Activated T-cell treated with anti-CD3 and anti-CD28 coated beads, Interleukin-2, amount 50 U/mL, for 4 hours (primary cell): ENCODE measurements at regions not wholly inside any gene's neighbourhood (a gene's known extent, or its start where the extent isn't known, plus 50 kb on each side); places are given as distances from the start of the nearest gene placed in this dataset.

Experiments used
- ATAC-seq, 2 donors: fragments of 200-7000 bp; cut with Tn5 transposase; one replicate each; pipeline ENCODE4 v1.10.0; 2021
- DNase-seq: peaks from one replicate; pipeline ENCODE4 v3.0.0-alpha.2; 2020
- H3K27me3 Mint-ChIP-seq: one replicate; pipeline ENCODE4 v1.8.0; 2021; ENCODE audit warnings: low read depth, mixed read lengths
- H3K36me3 Mint-ChIP-seq: one replicate; pipeline ENCODE4 v1.8.0; 2022; ENCODE audit warnings: mixed read lengths; ENCODE audit not compliant: insufficient read depth
- H3K4me1 Mint-ChIP-seq: one replicate; pipeline ENCODE4 v1.8.0; 2021; ENCODE audit warnings: low read depth, mixed read lengths
- H3K4me3 Mint-ChIP-seq: one replicate; pipeline ENCODE4 v1.8.0; 2021; ENCODE audit warnings: mild to moderate bottlenecking, moderate library complexity, mixed read lengths
- H3K9me3 Mint-ChIP-seq: one replicate; pipeline ENCODE4 v1.8.0; 2021; ENCODE audit warnings: mixed read lengths

- DNase-seq: no peak
- Mint-ChIP-seq H3K27me3 (no peaks in the 10 kb centered on the region), H3K4me3 (no peak overlapping the region), H3K9me3 (peaks cover 4% of the 10 kb centered on the region), H3K36me3 (no peaks in the 10 kb centered on the region), H3K4me1 (no peaks in the 10 kb centered on the region)
- no peak for ATAC-seq
Measured at GRCh38 chr13:58823701-58824100, 1192.2 kb downstream of the PCDH17 start.

GRCh38 chr13:58827904-58828303 is 1196.4 kb downstream of the PCDH17 start:
- Mint-ChIP-seq H3K9me3 (peaks cover 8% of the 10 kb centered on the region), H3K4me3 (no peak overlapping the region), H3K4me1 (no peaks in the 10 kb centered on the region), H3K27me3 (no peaks in the 10 kb centered on the region), H3K36me3 (no peaks in the 10 kb centered on the region)
- DNase-seq: no peak
- ATAC-seq: no peak

- H3K4me3 Mint-ChIP-seq: no peak overlapping the region
- H3K27me3 Mint-ChIP-seq: no peaks in the 10 kb centered on the region
- H3K4me1 Mint-ChIP-seq: no peaks in the 10 kb centered on the region
- H3K9me3 Mint-ChIP-seq: peaks cover 8% of the 10 kb centered on the region
- no peak for DNase-seq
- no peaks in the 10 kb centered on the region for H3K36me3 Mint-ChIP-seq
- no peak for ATAC-seq
Measured at GRCh38 chr13:58830841-58831240, 1199.3 kb downstream of the PCDH17 start.

GRCh38 chr13:58838615-58839014 is 1207.1 kb downstream of the PCDH17 start:
- Mint-ChIP-seq H3K4me3 (no peak overlapping the region), H3K4me1 (no peaks in the 10 kb centered on the region)

GRCh38 chr13:58843071-58843470 is 1211.5 kb downstream of the PCDH17 start:
- H3K4me1 Mint-ChIP-seq: no peaks in the 10 kb centered on the region
- no peak for DNase-seq
- ATAC-seq: no peak
- no peaks in the 10 kb centered on the region for H3K27me3 Mint-ChIP-seq
- no peaks in the 10 kb centered on the region for H3K36me3 Mint-ChIP-seq
- H3K9me3 Mint-ChIP-seq: peaks cover 28% of the 10 kb centered on the region
- no peak overlapping the region for H3K4me3 Mint-ChIP-seq

More at GRCh38 chr13:58838615-58839014, 1207.1 kb downstream of the PCDH17 start:
- no peaks in the 10 kb centered on the region for H3K27me3 Mint-ChIP-seq
- no peak for DNase-seq
- H3K36me3 Mint-ChIP-seq: no peaks in the 10 kb centered on the region
- H3K9me3 Mint-ChIP-seq: peaks cover 14% of the 10 kb centered on the region
- ATAC-seq: no peak

GRCh38 chr13:58843567-58843966 is 1212.0 kb downstream of the PCDH17 start:
- no peak overlapping the region for H3K4me3 Mint-ChIP-seq
- no peaks in the 10 kb centered on the region for H3K27me3 Mint-ChIP-seq
- H3K4me1 Mint-ChIP-seq: no peaks in the 10 kb centered on the region
- DNase-seq: no peak
- peaks cover 31% of the 10 kb centered on the region for H3K9me3 Mint-ChIP-seq
- ATAC-seq: no peak
- no peaks in the 10 kb centered on the region for H3K36me3 Mint-ChIP-seq

GRCh38 chr13:58850161-58850560 is 1218.6 kb downstream of the PCDH17 start:
- ATAC-seq (no peak), DNase-seq (no peak)
- H3K27me3 Mint-ChIP-seq: no peaks in the 10 kb centered on the region
- H3K36me3 Mint-ChIP-seq: no peaks in the 10 kb centered on the region
- no peaks in the 10 kb centered on the region for H3K4me1 Mint-ChIP-seq
- H3K4me3 Mint-ChIP-seq: no peak overlapping the region
- H3K9me3 Mint-ChIP-seq: peaks cover 8% of the 10 kb centered on the region

GRCh38 chr13:58852076-58852475 is 1220.5 kb downstream of the PCDH17 start:
- no peak for DNase-seq

GRCh38 chr13:58855283-58855682 is 1223.7 kb downstream of the PCDH17 start:
- no peaks in the 10 kb centered on the region for H3K4me1 Mint-ChIP-seq
- no peaks in the 10 kb centered on the region for H3K36me3 Mint-ChIP-seq

More at GRCh38 chr13:58852076-58852475, 1220.5 kb downstream of the PCDH17 start:
- no peaks in the 10 kb centered on the region for H3K4me1 Mint-ChIP-seq
- no peaks in the 10 kb centered on the region for H3K36me3 Mint-ChIP-seq
- H3K9me3 Mint-ChIP-seq: peaks cover 9% of the 10 kb centered on the region
- no peak overlapping the region for H3K4me3 Mint-ChIP-seq
- no peaks in the 10 kb centered on the region for H3K27me3 Mint-ChIP-seq
- ATAC-seq: no peak

GRCh38 chr13:58858870-58859371 is 1227.4 kb downstream of the PCDH17 start:
- no peak for ATAC-seq
- Mint-ChIP-seq H3K36me3 (no peaks in the 10 kb centered on the region), H3K4me1 (no peaks in the 10 kb centered on the region), H3K27me3 (no peaks in the 10 kb centered on the region), H3K4me3 (no peak overlapping the region), H3K9me3 (peaks cover 4% of the 10 kb centered on the region)
- no peak for DNase-seq

More at GRCh38 chr13:58855283-58855682, 1223.7 kb downstream of the PCDH17 start:
- Mint-ChIP-seq H3K4me3 (no peak overlapping the region), H3K27me3 (no peaks in the 10 kb centered on the region), H3K9me3 (peaks cover 9% of the 10 kb centered on the region)
- DNase-seq: no peak
- no peak for ATAC-seq

GRCh38 chr13:58865286-58865685 is 1233.7 kb downstream of the PCDH17 start:
- ATAC-seq (no peak), DNase-seq (no peak)
- Mint-ChIP-seq H3K36me3 (no peaks in the 10 kb centered on the region), H3K9me3 (peaks cover 9% of the 10 kb centered on the region), H3K27me3 (no peaks in the 10 kb centered on the region), H3K4me1 (no peaks in the 10 kb centered on the region), H3K4me3 (no peak overlapping the region)

GRCh38 chr13:58869566-58869965 is 1238.0 kb downstream of the PCDH17 start:
- Mint-ChIP-seq H3K9me3 (peaks cover 14% of the 10 kb centered on the region), H3K36me3 (no peaks in the 10 kb centered on the region), H3K4me1 (no peaks in the 10 kb centered on the region), H3K27me3 (no peaks in the 10 kb centered on the region), H3K4me3 (no peak overlapping the region)
- ATAC-seq (no peak), DNase-seq (no peak)

GRCh38 chr13:58876473-58876872 is 1244.9 kb downstream of the PCDH17 start:
- Mint-ChIP-seq H3K36me3 (no peaks in the 10 kb centered on the region), H3K9me3 (peaks cover 10% of the 10 kb centered on the region), H3K4me3 (no peak overlapping the region), H3K27me3 (no peaks in the 10 kb centered on the region), H3K4me1 (no peaks in the 10 kb centered on the region)
- ATAC-seq: no peak
- no peak for DNase-seq

GRCh38 chr13:58879114-58879513 is 1247.6 kb downstream of the PCDH17 start:
- H3K9me3 Mint-ChIP-seq: peaks cover 10% of the 10 kb centered on the region
- no peaks in the 10 kb centered on the region for H3K36me3 Mint-ChIP-seq
- DNase-seq (no peak), ATAC-seq (no peak)
- no peak overlapping the region for H3K4me3 Mint-ChIP-seq
- H3K4me1 Mint-ChIP-seq: no peaks in the 10 kb centered on the region
- H3K27me3 Mint-ChIP-seq: no peaks in the 10 kb centered on the region

- H3K9me3 Mint-ChIP-seq: no peaks in the 10 kb centered on the region
- ATAC-seq (no peak), DNase-seq (no peak)
- H3K4me1 Mint-ChIP-seq: no peaks in the 10 kb centered on the region
- no peak overlapping the region for H3K4me3 Mint-ChIP-seq
- H3K36me3 Mint-ChIP-seq: no peaks in the 10 kb centered on the region
- no peaks in the 10 kb centered on the region for H3K27me3 Mint-ChIP-seq
Measured at GRCh38 chr13:58882516-58882915, 1251.0 kb downstream of the PCDH17 start.

- Mint-ChIP-seq H3K4me3 (no peak overlapping the region), H3K4me1 (no peaks in the 10 kb centered on the region), H3K9me3 (no peaks in the 10 kb centered on the region), H3K27me3 (no peaks in the 10 kb centered on the region), H3K36me3 (no peaks in the 10 kb centered on the region)
- DNase-seq (no peak), ATAC-seq (no peak)
Measured at GRCh38 chr13:58883405-58883804, 1251.9 kb downstream of the PCDH17 start.
